GM12891 (cell line): ENCODE measurements at regions not wholly inside any gene's neighbourhood (a gene's known extent, or its start where the extent isn't known, plus 50 kb on each side); places are given as distances from the start of the nearest gene placed in this dataset.

ENCODE experiments used
- PAX5 ChIP-seq: IDR thresholded peaks from 2 replicates; pipeline ENCODE4 v1.6.1; 2011; ENCODE audit warnings: low read length, moderate library complexity, mild to moderate bottlenecking; ENCODE audit not compliant: insufficient read depth, severe bottlenecking
- POLR2A ChIP-seq: IDR thresholded peaks from 2 replicates; pipeline ENCODE4 v1.6.1; 2011; ENCODE audit warnings: low read depth, low read length, control low read depth
- POLR2AphosphoS5 ChIP-seq: IDR thresholded peaks from 2 replicates; pipeline ENCODE4 v1.6.1; 2011; ENCODE audit warnings: low read depth, low read length, control low read depth
- POU2F2 ChIP-seq: IDR thresholded peaks from 2 replicates; pipeline ENCODE4 v1.6.1; 2011; ENCODE audit warnings: low read depth, mild to moderate bottlenecking, control low read depth, low read length, moderate library complexity
- SPI1 ChIP-seq: IDR thresholded peaks from 2 replicates; pipeline ENCODE4 v1.6.1; 2011; ENCODE audit warnings: low read depth, low read length, control low read depth
- TAF1 ChIP-seq: IDR thresholded peaks from 2 replicates; pipeline ENCODE4 v1.6.1; 2011; ENCODE audit warnings: low read depth, low read length, control low read depth

- TF ChIP-seq POLR2A (no peak), POLR2AphosphoS5 (no peak), TAF1 (no peak), SPI1 (no peak), POU2F2 (no peak), PAX5 (no peak)
Observed at GRCh38 chr14:40398981-40399380, 966.7 kb upstream of the FBXO33 start.
